DOHH2 (cell line): ENCODE measurements at regions not wholly inside any gene's neighbourhood (a gene's known extent, or its start where the extent isn't known, plus 50 kb on each side); places are given as distances from the start of the nearest gene placed in this dataset.

Experiments used
- H3F3A ChIP-seq: fragments of 200-600 bp; sonication (generic), shearing (Covaris generic); 2 replicates; pipeline ENCODE4 v1.6.0; 2016; ENCODE audit warnings: antibody characterized with exemption, mild to moderate bottlenecking; ENCODE audit not compliant: control insufficient read depth, insufficient read depth
- H3K27ac ChIP-seq: fragments of 200-600 bp; sonication (generic); 2 replicates; pipeline ENCODE4 v1.5.1; 2014; ENCODE audit warnings: low read depth, mild to moderate bottlenecking, low read length, moderate library complexity
- H3K27me3 ChIP-seq: fragments of 200-600 bp; sonication (generic); 2 replicates; pipeline ENCODE4 v1.6.1; 2014; ENCODE audit warnings: mild to moderate bottlenecking, low read length, mixed read lengths; ENCODE audit not compliant: control insufficient read depth
- H3K36me3 ChIP-seq: fragments of 200-600 bp; sonication (generic); 2 replicates; pipeline ENCODE4 v1.6.1; 2014; ENCODE audit warnings: mild to moderate bottlenecking, low read length, moderate library complexity, mixed read lengths; ENCODE audit not compliant: control insufficient read depth
- H3K4me1 ChIP-seq: fragments of 200-600 bp; sonication (generic); 2 replicates; pipeline ENCODE4 v1.6.1; 2014; ENCODE audit warnings: mild to moderate bottlenecking, low read length, mixed read lengths; ENCODE audit not compliant: control insufficient read depth
- H3K4me2 ChIP-seq: fragments of 200-600 bp; sonication (generic); 2 replicates; pipeline ENCODE4 v1.6.0; 2014; ENCODE audit warnings: mild to moderate bottlenecking, low read length, moderate library complexity
- H3K4me3 ChIP-seq: fragments of 200-600 bp; sonication (generic); 2 replicates; pipeline ENCODE4 v1.5.1; 2014; ENCODE audit warnings: mild to moderate bottlenecking, low read length, mixed read lengths
- H3K79me2 ChIP-seq: fragments of 200-600 bp; sonication (generic); 2 replicates; pipeline ENCODE4 v1.6.1; 2014; ENCODE audit warnings: mild to moderate bottlenecking, low read length, mixed read lengths; ENCODE audit not compliant: control insufficient read depth
- H3K9me2 ChIP-seq: fragments of 200-600 bp; sonication (generic); replicated peaks from 2 replicates; pipeline ENCODE4 v1.6.1; 2014; ENCODE audit warnings: mild to moderate bottlenecking, low read length, mixed read lengths; ENCODE audit not compliant: control insufficient read depth
- H3K9me3 ChIP-seq: fragments of 200-600 bp; sonication (generic); 2 replicates; pipeline ENCODE4 v1.6.1; 2014; ENCODE audit warnings: antibody characterized with exemption, low read length, mixed read lengths; ENCODE audit not compliant: control insufficient read depth, insufficient read depth
- H4K20me1 ChIP-seq: fragments of 200-600 bp; sonication (generic); 2 replicates; pipeline ENCODE4 v1.6.0; 2014; ENCODE audit warnings: low read depth, mild to moderate bottlenecking, antibody characterized with exemption, low read length, moderate library complexity; ENCODE audit not compliant: control insufficient read depth, insufficient read depth
- EZH2phosphoT487 ChIP-seq: fragments of 200-600 bp; sonication (generic); IDR thresholded peaks from 2 replicates; pipeline ENCODE4 v1.6.1; 2017; ENCODE audit warnings: borderline replicate concordance, mild to moderate bottlenecking, antibody characterized with exemption, low read length, moderate library complexity, mixed read lengths
- TF ChIP-seq, protein P1 (sequence below): fragments of 200-600 bp; sonication (generic); IDR thresholded peaks from one replicate; pipeline ENCODE4 v1.5.1; 2014; ENCODE audit warnings: antibody characterized with exemption, mild to moderate bottlenecking, low read depth, low read length; ENCODE audit not compliant: poor library complexity, severe bottlenecking

DNA sequence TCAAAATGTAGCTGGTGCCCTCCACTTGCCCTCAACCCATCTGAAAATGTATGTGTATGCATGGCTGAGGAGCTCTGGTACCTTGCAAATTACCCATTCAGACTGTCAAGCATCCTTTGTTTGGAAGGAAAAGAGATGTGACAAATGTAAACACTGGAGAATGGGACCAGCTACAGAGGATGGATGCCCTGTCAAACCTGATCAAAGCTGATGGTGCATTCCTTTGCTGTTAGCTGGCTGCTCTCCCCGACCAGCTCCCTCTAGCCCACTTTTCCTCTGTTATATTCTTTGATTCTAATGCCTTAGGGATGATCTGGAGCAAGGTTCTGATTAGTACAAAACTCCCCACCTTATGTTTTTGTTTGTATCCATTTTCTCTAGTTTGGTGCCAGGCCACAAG is 310.3 kb downstream of the C12orf75 start:
- Histone ChIP-seq H3K4me1 (no peaks in the 10 kb centered on the region), H4K20me1 (no peaks in the 10 kb centered on the region), H3F3A (no peaks in the 10 kb centered on the region), H3K79me2 (no peaks in the 10 kb centered on the region), H3K27me3 (no peaks in the 10 kb centered on the region), H3K27ac (no peak overlapping the region), H3K4me3 (no peak overlapping the region), H3K4me2 (no peak overlapping the region), H3K9me2 (no peaks in the 10 kb centered on the region), H3K9me3 (no peaks in the 10 kb centered on the region; the same call in 1 of the 2 replicates), H3K36me3 (no peaks in the 10 kb centered on the region)
- TF ChIP-seq EZH2phosphoT487, result no peak
- TF ChIP-seq, protein P1, sequence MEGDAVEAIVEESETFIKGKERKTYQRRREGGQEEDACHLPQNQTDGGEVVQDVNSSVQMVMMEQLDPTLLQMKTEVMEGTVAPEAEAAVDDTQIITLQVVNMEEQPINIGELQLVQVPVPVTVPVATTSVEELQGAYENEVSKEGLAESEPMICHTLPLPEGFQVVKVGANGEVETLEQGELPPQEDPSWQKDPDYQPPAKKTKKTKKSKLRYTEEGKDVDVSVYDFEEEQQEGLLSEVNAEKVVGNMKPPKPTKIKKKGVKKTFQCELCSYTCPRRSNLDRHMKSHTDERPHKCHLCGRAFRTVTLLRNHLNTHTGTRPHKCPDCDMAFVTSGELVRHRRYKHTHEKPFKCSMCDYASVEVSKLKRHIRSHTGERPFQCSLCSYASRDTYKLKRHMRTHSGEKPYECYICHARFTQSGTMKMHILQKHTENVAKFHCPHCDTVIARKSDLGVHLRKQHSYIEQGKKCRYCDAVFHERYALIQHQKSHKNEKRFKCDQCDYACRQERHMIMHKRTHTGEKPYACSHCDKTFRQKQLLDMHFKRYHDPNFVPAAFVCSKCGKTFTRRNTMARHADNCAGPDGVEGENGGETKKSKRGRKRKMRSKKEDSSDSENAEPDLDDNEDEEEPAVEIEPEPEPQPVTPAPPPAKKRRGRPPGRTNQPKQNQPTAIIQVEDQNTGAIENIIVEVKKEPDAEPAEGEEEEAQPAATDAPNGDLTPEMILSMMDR, result no peak

DNA sequence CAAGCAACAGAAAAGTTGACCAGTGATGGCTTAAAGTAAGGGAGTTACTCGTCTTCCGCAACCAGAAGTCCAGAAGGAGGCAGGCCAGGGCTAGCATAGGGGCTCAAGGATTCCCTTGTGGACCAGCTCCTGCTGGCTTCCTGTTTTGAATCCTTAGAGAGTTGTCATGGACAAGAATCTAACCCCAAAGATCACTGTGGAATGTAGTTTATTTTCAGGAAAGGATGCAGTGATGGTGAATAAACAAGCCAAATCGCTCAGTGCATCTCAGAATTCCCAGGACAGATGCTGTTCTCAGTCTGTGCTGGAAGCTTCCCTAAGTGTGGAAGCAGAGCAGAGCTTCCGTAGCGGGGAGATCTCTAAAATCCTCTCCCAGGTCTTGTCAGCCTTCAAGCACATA is 311.3 kb downstream of the C12orf75 start:
- Histone ChIP-seq H3K9me2 (no peaks in the 10 kb centered on the region), H3K36me3 (no peaks in the 10 kb centered on the region), H3F3A (no peaks in the 10 kb centered on the region), H3K79me2 (no peaks in the 10 kb centered on the region), H3K27me3 (no peaks in the 10 kb centered on the region), H4K20me1 (no peaks in the 10 kb centered on the region), H3K9me3 (no peaks in the 10 kb centered on the region; the same call in 1 of the 2 replicates), H3K27ac (no peak overlapping the region), H3K4me1 (no peaks in the 10 kb centered on the region), H3K4me2 (no peak overlapping the region), H3K4me3 (no peak overlapping the region)
- TF ChIP-seq, protein P1, result no peak
- no peak for TF ChIP-seq EZH2phosphoT487

DNA sequence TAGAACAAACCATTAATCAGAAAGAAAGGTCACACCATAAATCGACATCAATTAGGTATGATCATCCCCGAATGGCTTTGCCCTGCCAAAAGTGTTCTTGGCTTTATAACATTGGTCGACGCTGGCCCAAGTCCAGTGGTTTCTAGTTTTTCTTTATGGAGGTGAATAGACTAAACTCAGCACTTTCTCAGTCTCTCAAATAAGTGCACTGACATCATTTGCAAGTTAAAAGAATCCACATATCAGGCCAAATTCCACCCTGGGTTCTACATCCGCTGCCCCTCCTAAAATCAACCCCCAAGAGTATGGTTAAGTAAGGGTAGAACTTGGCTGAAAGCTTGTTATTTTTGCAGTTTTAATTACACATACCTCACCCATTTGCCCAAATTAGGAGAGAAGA is 314.3 kb downstream of the C12orf75 start:
- Histone ChIP-seq H3K36me3 (no peaks in the 10 kb centered on the region), H3K4me1 (no peaks in the 10 kb centered on the region), H3K9me3 (no peaks in the 10 kb centered on the region), H3K4me3 (no peak overlapping the region), H3K27me3 (no peaks in the 10 kb centered on the region), H3K79me2 (no peaks in the 10 kb centered on the region), H3K27ac (no peak overlapping the region), H4K20me1 (no peaks in the 10 kb centered on the region), H3K9me2 (no peaks in the 10 kb centered on the region), H3K4me2 (no peak overlapping the region), H3F3A (no peaks in the 10 kb centered on the region)
- no peak for TF ChIP-seq EZH2phosphoT487
- TF ChIP-seq, protein P1, result no peak

DNA sequence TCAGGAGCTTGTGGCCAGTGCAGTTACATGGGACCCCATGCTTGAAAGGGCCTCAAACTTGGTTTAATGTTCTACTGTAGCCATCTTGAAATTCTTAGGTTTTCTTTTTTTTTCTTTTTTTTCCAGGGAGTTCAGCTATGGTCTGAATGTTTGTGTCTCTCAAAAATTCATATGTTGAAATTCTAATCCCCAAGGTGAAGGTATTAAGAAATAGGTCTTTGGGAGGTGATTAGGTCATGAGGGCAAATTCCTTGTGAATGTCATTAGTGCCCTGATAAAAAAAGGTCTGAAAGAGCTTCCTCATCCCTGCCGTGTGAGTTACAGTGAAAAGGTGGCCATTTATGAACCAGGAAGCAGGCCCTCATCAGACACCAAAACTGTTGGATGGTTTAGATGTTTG is 324.1 kb downstream of the C12orf75 start:
- H3K4me1 ChIP-seq, result no peaks in the 10 kb centered on the region
- TF ChIP-seq, protein P1, result no peak
- TF ChIP-seq EZH2phosphoT487, result no peak
- no peaks in the 10 kb centered on the region for H3K9me2 ChIP-seq
- H4K20me1 ChIP-seq, result no peaks in the 10 kb centered on the region
- H3F3A ChIP-seq, result no peaks in the 10 kb centered on the region
- no peaks in the 10 kb centered on the region for H3K9me3 ChIP-seq
- no peak overlapping the region for H3K27ac ChIP-seq
- H3K4me3 ChIP-seq, result no peak overlapping the region
- H3K79me2 ChIP-seq, result no peaks in the 10 kb centered on the region
- no peak overlapping the region for H3K4me2 ChIP-seq
- no peaks in the 10 kb centered on the region for H3K36me3 ChIP-seq
- H3K27me3 ChIP-seq, result no peaks in the 10 kb centered on the region
